GM23338 (cell line): ENCODE measurements at regions not wholly inside any gene's neighbourhood (a gene's known extent, or its start where the extent isn't known, plus 50 kb on each side); places are given as distances from the start of the nearest gene placed in this dataset.

Experiments used
- ATAC-seq: fragments of 200-7000 bp; cut with Tn5 transposase; 3 replicates; pipeline ENCODE4 v1.9.1; 2020
- DNase-seq: peaks from one replicate; pipeline ENCODE4 v3.0.0-alpha.2; 2015; ENCODE audit warnings: low spot score
- H2AFZ ChIP-seq: fragments of 200-600 bp; sonication (generic); 2 replicates; pipeline ENCODE4 v1.8.0; 2016; ENCODE audit warnings: antibody characterized with exemption, mild to moderate bottlenecking, moderate library complexity
- H3F3A ChIP-seq: fragments of 200-600 bp; sonication (generic); replicated peaks from 2 replicates; pipeline ENCODE4 v1.8.0; 2017; ENCODE audit warnings: antibody characterized with exemption, mixed run types, low read depth
- H3K27ac ChIP-seq: fragments of 200-600 bp; sonication (generic); 2 replicates; pipeline ENCODE4 v1.6.1; 2016; ENCODE audit warnings: low read depth
- H3K27me3 ChIP-seq: fragments of 200-600 bp; sonication (generic); 2 replicates; pipeline ENCODE4 v1.8.0; 2016; ENCODE audit warnings: mild to moderate bottlenecking, mixed run types, moderate library complexity; ENCODE audit not compliant: insufficient read depth
- H3K36me3 ChIP-seq: fragments of 200-600 bp; sonication (generic); 2 replicates; pipeline ENCODE4 v1.8.0; 2016; ENCODE audit warnings: mild to moderate bottlenecking; ENCODE audit not compliant: insufficient read depth
- H3K4me1 ChIP-seq: fragments of 200-600 bp; sonication (generic); 2 replicates; pipeline ENCODE4 v1.8.0; 2016; ENCODE audit warnings: mild to moderate bottlenecking, moderate library complexity; ENCODE audit not compliant: insufficient read depth
- H3K4me2 ChIP-seq: fragments of 200-600 bp; sonication (generic); 2 replicates; pipeline ENCODE4 v1.7.1; 2017; ENCODE audit warnings: mixed run types
- H3K4me3 ChIP-seq: fragments of 200-600 bp; sonication (generic); 2 replicates; pipeline ENCODE4 v1.6.1; 2016; ENCODE audit warnings: mixed run types
- H3K79me2 ChIP-seq: fragments of 200-600 bp; sonication (generic); replicated peaks from 2 replicates; pipeline ENCODE4 v1.8.0; 2017; ENCODE audit warnings: mild to moderate bottlenecking; ENCODE audit not compliant: insufficient read depth
- H3K9me2 ChIP-seq: fragments of 200-600 bp; sonication (generic); 2 replicates; pipeline ENCODE4 v1.8.0; 2017; ENCODE audit not compliant: insufficient read depth
- H4K20me1 ChIP-seq: fragments of 200-600 bp; sonication (generic); replicated peaks from 2 replicates; pipeline ENCODE4 v1.8.0; 2017; ENCODE audit warnings: mild to moderate bottlenecking; ENCODE audit not compliant: insufficient read depth
- H3K27ac Mint-ChIP-seq: 2 replicates; pipeline ENCODE4 v1.8.0; 2020; ENCODE audit warnings: inconsistent platforms, mild to moderate bottlenecking, moderate library complexity, mixed read lengths
- H3K27me3 Mint-ChIP-seq: 3 replicates; pipeline ENCODE4 v1.8.0; 2022; ENCODE audit warnings: low read depth, mild to moderate bottlenecking, moderate library complexity, mixed read lengths, inconsistent platforms; ENCODE audit not compliant: insufficient read depth, poor library complexity
- H3K36me3 Mint-ChIP-seq: 3 replicates; pipeline ENCODE4 v1.8.0; 2021; ENCODE audit warnings: low read depth, mild to moderate bottlenecking, inconsistent platforms, moderate library complexity, mixed read lengths
- H3K4me1 Mint-ChIP-seq: 3 replicates; pipeline ENCODE4 v1.8.0; 2020; ENCODE audit warnings: mild to moderate bottlenecking, inconsistent platforms, mixed read lengths
- H3K4me3 Mint-ChIP-seq: 3 replicates; pipeline ENCODE4 v1.8.0; 2021; ENCODE audit warnings: moderate library complexity, mild to moderate bottlenecking, inconsistent platforms, mixed read lengths
- H3K9me3 Mint-ChIP-seq: 3 replicates; pipeline ENCODE4 v1.8.0; 2020; ENCODE audit warnings: moderate library complexity, mild to moderate bottlenecking, inconsistent platforms, mixed read lengths
- CREB1 ChIP-seq: fragments of 250-450 bp; sonication (Bioruptor Pico); IDR thresholded peaks from 2 replicates; pipeline ENCODE4 v1.5.0; 2020; ENCODE audit warnings: low read depth, mild to moderate bottlenecking, moderate library complexity
- ETS1 ChIP-seq: IDR thresholded peaks from 2 replicates; pipeline ENCODE4 v1.6.1; 2016; ENCODE audit warnings: antibody characterized with exemption
- EZH2 ChIP-seq: fragments of 200-600 bp; sonication (generic); IDR thresholded peaks from one replicate; pipeline ENCODE4 v1.8.0; 2017; ENCODE audit warnings: antibody characterized with exemption, mild to moderate bottlenecking, low read depth; ENCODE audit not compliant: unreplicated experiment
- EZH2phosphoT487 ChIP-seq: fragments of 200-600 bp; sonication (generic); IDR thresholded peaks from one replicate; pipeline ENCODE4 v1.8.1; 2018; ENCODE audit warnings: antibody characterized with exemption; ENCODE audit not compliant: unreplicated experiment
- JUNB ChIP-seq: IDR thresholded peaks from one replicate; pipeline ENCODE4 v1.6.1; 2016; ENCODE audit warnings: antibody characterized with exemption; ENCODE audit not compliant: unreplicated experiment
- NANOG ChIP-seq: IDR thresholded peaks from 2 replicates; pipeline ENCODE4 v1.6.1; 2016; ENCODE audit warnings: antibody characterized with exemption, borderline replicate concordance
- POLR2AphosphoS5 ChIP-seq: IDR thresholded peaks from 2 replicates; pipeline ENCODE4 v1.6.1; 2016; ENCODE audit warnings: antibody characterized with exemption, low read depth
- STAT1 ChIP-seq: IDR thresholded peaks from one replicate; pipeline ENCODE4 v1.6.1; 2016; ENCODE audit warnings: antibody characterized with exemption; ENCODE audit not compliant: unreplicated experiment
- ZNF114 ChIP-seq: fragments of 250-450 bp; sonication (Bioruptor Pico); IDR thresholded peaks from 2 replicates; pipeline ENCODE4 v1.5.0; 2020; ENCODE audit warnings: mild to moderate bottlenecking, moderate library complexity
- ZNF331 ChIP-seq: fragments of 250-450 bp; sonication (Bioruptor Pico); IDR thresholded peaks from 2 replicates; pipeline ENCODE4 v1.5.0; 2020; ENCODE audit warnings: low read depth, mild to moderate bottlenecking, moderate library complexity
- ZNF462 ChIP-seq: fragments of 250-450 bp; sonication (Bioruptor Pico); IDR thresholded peaks from 2 replicates; pipeline ENCODE4 v1.5.0; 2020; ENCODE audit warnings: mild to moderate bottlenecking, moderate library complexity
- TF ChIP-seq, protein P1 (sequence below): IDR thresholded peaks from one replicate; pipeline ENCODE4 v1.6.1; 2018; ENCODE audit warnings: antibody characterized with exemption; ENCODE audit not compliant: unreplicated experiment
- TF ChIP-seq, protein P2 (sequence below), 2 experiments: fragments of 200-600 bp in 1 of 2; sonication (generic) in 1 of 2; conservative IDR thresholded peaks; 2 replicates each; pipeline versions ENCODE4 v1.5.1 to v1.6.1; 2016 to 2017; ENCODE audit warnings: antibody characterized with exemption in 2 of 2, low read depth in 2 of 2, mild to moderate bottlenecking in 2 of 2, moderate library complexity in 1 of 2

GRCh38 chr13:73833325-73834070, 300.7 kb downstream of the KLF12 start (continued):
- TF ChIP-seq, protein P1, sequence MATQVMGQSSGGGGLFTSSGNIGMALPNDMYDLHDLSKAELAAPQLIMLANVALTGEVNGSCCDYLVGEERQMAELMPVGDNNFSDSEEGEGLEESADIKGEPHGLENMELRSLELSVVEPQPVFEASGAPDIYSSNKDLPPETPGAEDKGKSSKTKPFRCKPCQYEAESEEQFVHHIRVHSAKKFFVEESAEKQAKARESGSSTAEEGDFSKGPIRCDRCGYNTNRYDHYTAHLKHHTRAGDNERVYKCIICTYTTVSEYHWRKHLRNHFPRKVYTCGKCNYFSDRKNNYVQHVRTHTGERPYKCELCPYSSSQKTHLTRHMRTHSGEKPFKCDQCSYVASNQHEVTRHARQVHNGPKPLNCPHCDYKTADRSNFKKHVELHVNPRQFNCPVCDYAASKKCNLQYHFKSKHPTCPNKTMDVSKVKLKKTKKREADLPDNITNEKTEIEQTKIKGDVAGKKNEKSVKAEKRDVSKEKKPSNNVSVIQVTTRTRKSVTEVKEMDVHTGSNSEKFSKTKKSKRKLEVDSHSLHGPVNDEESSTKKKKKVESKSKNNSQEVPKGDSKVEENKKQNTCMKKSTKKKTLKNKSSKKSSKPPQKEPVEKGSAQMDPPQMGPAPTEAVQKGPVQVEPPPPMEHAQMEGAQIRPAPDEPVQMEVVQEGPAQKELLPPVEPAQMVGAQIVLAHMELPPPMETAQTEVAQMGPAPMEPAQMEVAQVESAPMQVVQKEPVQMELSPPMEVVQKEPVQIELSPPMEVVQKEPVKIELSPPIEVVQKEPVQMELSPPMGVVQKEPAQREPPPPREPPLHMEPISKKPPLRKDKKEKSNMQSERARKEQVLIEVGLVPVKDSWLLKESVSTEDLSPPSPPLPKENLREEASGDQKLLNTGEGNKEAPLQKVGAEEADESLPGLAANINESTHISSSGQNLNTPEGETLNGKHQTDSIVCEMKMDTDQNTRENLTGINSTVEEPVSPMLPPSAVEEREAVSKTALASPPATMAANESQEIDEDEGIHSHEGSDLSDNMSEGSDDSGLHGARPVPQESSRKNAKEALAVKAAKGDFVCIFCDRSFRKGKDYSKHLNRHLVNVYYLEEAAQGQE: no peak

DNA sequence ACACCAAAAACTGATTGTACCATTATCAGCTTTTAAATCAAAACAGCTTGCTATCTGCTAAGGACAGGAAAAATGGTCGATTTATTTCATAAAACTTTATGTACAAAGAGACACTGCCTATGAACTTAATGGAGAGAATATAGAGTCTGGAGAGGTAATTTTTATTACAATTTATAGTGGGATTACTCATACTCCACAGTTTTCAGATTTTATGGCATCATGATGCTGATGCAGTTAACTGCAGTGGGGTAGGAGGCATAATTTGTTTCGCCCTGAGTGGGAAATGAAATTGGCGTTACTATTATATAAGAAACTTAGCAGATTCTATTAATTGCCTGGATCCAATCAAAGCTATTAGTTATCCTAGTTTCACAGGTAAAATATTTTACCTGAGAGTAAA, 301.4 kb downstream of the KLF12 start:
- Histone ChIP-seq H3F3A (no peaks in the 10 kb centered on the region), H3K79me2 (no peaks in the 10 kb centered on the region), H4K20me1 (no peaks in the 10 kb centered on the region), H3K36me3 (no peaks in the 10 kb centered on the region), H3K4me2 (no peak overlapping the region), H3K27ac (no peak overlapping the region), H3K4me1 (peaks cover 9% of the 10 kb centered on the region), H2AFZ (no peak overlapping the region), H3K9me2 (no peaks in the 10 kb centered on the region), H3K4me3 (no peak overlapping the region), H3K27me3 (no peaks in the 10 kb centered on the region)
- H3K9me3 Mint-ChIP-seq: no peaks in the 10 kb centered on the region; the same call in 2 of the 3 replicates
- H3K4me1 Mint-ChIP-seq: peaks cover 29% of the 10 kb centered on the region
- no peaks in the 10 kb centered on the region for H3K36me3 Mint-ChIP-seq
- no peaks in the 10 kb centered on the region for H3K27me3 Mint-ChIP-seq
- H3K27ac Mint-ChIP-seq: no peak overlapping the region
- H3K4me3 Mint-ChIP-seq: no peak overlapping the region
- DNase-seq: no peak
- ATAC-seq: no peak
- no peak for TF ChIP-seq ZNF114 (CRISPR knock-in tag)
- no peak for TF ChIP-seq POLR2AphosphoS5
- no peak for TF ChIP-seq ZNF462 (CRISPR knock-in tag)
- TF ChIP-seq ZNF331 (CRISPR knock-in tag): no peak
- TF ChIP-seq, protein P2, sequence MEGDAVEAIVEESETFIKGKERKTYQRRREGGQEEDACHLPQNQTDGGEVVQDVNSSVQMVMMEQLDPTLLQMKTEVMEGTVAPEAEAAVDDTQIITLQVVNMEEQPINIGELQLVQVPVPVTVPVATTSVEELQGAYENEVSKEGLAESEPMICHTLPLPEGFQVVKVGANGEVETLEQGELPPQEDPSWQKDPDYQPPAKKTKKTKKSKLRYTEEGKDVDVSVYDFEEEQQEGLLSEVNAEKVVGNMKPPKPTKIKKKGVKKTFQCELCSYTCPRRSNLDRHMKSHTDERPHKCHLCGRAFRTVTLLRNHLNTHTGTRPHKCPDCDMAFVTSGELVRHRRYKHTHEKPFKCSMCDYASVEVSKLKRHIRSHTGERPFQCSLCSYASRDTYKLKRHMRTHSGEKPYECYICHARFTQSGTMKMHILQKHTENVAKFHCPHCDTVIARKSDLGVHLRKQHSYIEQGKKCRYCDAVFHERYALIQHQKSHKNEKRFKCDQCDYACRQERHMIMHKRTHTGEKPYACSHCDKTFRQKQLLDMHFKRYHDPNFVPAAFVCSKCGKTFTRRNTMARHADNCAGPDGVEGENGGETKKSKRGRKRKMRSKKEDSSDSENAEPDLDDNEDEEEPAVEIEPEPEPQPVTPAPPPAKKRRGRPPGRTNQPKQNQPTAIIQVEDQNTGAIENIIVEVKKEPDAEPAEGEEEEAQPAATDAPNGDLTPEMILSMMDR (conservative IDR thresholded peaks at IDR 0.05; ENCODE audit: low read depth in 2 of 2): no peak
- no peak for TF ChIP-seq CREB1
- no peak for TF ChIP-seq NANOG
- no peak for TF ChIP-seq EZH2phosphoT487
- TF ChIP-seq EZH2: no peak
- TF ChIP-seq ETS1: no peak
- TF ChIP-seq JUNB: no peak
- TF ChIP-seq STAT1: no peak
